ENCODE measurements at regions not wholly inside any gene's neighbourhood (a gene's known extent, or its start where the extent isn't known, plus 50 kb on each side); places are given as distances from the start of the nearest gene placed in this dataset.

- no peak for TF ChIP-seq EP300 (IDR thresholded peaks at IDR 0.05; ENCODE audit: borderline replicate concordance)
- TF ChIP-seq CEBPB (IDR thresholded peaks at IDR 0.05), result no peak
- TF ChIP-seq REST (IDR thresholded peaks at IDR 0.05; ENCODE audit: low read depth), result no peak
- TF ChIP-seq RAD21 (IDR thresholded peaks at IDR 0.05; ENCODE audit: low read depth), result no peak
- no peak for TF ChIP-seq YY1 (IDR thresholded peaks at IDR 0.05; ENCODE audit: low read depth)
- TF ChIP-seq TEAD4 (IDR thresholded peaks at IDR 0.05), result no peak
- no peak for TF ChIP-seq TAF1 (IDR thresholded peaks at IDR 0.05; ENCODE audit: low read depth)
- no peak for TF ChIP-seq MAX (IDR thresholded peaks at IDR 0.05)
- no peak for TF ChIP-seq CREB1 (IDR thresholded peaks at IDR 0.05; ENCODE audit: low read depth)
- TF ChIP-seq EGR1 (IDR thresholded peaks at IDR 0.05), result no peak
- no peak for TF ChIP-seq FOXM1 (IDR thresholded peaks at IDR 0.05; ENCODE audit: borderline replicate concordance, low read depth)
- TF ChIP-seq TCF12 (IDR thresholded peaks at IDR 0.05; ENCODE audit: low read depth), result no peak
- TF ChIP-seq, protein P1, sequence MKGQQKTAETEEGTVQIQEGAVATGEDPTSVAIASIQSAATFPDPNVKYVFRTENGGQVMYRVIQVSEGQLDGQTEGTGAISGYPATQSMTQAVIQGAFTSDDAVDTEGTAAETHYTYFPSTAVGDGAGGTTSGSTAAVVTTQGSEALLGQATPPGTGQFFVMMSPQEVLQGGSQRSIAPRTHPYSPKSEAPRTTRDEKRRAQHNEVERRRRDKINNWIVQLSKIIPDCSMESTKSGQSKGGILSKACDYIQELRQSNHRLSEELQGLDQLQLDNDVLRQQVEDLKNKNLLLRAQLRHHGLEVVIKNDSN (IDR thresholded peaks at IDR 0.05), result no peak
Measured at GRCh38 chr6:9646342-9647070, 768.4 kb downstream of the TFAP2A start.

Measured in Ishikawa (cell line).